GM18499 (cell line): ENCODE measurements at regions not wholly inside any gene's neighbourhood (a gene's known extent, or its start where the extent isn't known, plus 50 kb on each side); places are given as distances from the start of the nearest gene placed in this dataset.
"Not testable (repeated sequence)": the region's sequence is repeated elsewhere in the genome, so short reads cannot be mapped to it uniquely, and the experiment has no call there.

Source experiments
- ATAC-seq: cut with Tn5 transposase; IDR thresholded peaks from one replicate; pipeline ENCODE4 v1.9.1; 2021; ENCODE audit warnings: moderate number of reproducible peaks; ENCODE audit not compliant: insufficient read depth, unreplicated experiment

DNA sequence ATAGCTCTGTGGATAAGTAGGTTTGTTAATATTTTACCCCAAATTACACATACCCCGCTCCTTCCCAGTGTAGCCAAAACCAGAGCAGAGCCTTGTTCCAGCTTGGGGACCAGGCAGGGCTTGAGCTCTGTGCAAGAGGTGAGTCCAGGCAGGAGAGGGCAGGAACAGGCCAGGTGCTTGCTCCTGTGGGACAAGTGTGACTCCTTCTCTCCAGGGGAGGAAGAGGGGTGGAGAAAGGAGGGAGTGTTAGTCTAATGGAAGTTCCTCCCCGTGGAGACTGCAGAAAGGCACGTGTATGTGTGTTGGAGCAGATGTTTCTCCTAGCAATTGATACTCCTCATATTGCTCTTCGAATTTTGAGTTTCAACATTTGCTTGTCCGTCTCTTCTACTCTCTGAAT lies 201.0 kb downstream of the FGF9 start:
- no peak for ATAC-seq

DNA sequence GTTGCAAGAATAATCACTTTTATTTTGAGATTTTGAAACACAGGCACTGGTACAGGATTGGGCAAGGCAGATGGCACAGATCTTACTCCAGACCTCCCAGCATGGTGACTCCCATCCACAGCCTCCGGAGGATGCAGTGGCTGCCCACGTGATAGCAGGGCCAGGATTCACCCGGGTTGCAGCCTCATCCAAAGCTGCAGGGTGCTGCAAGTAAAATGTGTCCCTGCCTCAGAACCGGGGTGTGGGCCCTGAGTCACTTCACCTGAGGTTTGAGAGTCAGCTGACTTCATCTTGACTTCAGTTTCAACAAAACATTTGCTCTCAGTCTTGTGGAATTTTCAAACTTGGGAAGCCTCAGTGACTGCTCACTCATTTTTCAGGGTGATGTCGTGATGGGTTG lies 201.9 kb downstream of the FGF9 start:
- ATAC-seq = no peak

DNA sequence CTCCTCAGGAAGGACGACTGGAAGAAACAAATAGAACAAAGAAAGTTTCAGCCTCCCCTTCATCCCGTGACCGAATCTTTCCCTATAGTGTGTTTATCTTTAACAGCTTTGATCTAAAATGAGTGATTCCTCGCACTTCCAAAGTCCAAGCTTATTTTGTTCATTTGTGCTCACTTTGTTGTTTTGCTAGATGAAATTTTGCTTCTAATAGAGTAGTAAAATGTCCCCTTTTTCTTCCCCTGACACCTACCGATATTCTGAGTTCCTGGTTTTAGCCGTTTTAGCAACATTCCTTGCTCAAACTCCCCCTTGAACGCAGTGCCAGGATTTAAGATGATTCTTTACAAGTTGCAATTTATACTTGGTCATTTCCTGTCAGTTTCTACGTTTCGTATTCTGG lies 204.2 kb downstream of the FGF9 start:
- ATAC-seq = no peak

DNA sequence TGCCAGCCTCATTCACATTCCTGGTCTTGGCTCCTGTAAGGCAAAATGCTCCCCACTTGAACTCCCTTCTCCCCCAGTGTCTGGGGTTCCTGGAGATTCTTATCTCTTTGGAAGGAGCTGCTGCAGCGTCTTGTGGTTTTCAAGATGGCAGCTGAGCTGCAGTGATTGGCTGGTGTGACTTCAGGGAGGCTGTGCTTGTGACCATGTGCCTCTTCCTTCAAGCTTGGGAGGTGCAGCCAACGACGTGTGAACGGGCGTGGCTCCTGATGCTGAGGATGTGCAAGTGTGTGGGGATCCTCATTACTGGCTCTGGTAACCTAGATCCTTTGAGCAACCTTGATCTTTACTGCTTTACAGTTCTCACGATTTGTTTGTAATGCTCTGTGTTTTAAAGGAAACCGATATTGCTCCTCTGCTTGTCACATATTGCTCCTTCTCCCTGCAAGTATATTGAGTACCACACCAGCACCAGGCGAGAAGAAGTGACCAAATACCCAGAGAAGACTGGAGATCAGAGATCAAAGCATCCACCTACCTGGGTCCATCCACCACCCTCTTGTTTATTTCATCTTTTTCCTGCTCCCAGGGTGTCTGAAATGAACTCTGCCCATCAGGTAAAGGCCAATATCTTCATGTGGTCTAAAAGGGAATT lies 208.5 kb downstream of the FGF9 start:
- no peak for ATAC-seq

DNA sequence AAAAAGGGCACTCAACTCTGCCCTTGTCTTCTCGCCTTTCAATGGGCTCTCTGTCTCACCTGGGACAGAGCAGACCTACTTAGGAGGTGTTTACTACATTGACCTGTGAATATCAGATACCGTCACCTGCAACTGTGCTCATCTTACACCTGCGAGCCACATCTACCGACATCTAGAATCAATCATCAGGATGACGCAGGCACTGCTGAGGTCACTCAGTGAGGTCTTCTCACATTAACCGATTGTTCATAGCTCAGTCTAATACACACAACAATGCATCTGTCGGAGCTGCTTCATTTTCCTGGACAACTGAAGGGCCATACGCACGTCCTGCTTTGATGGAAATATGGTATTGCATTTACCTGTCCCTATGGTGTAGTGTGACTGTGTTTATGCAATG lies 211.9 kb downstream of the FGF9 start:
- no peak for ATAC-seq

GRCh38 chr13:21883713-21884112 lies 212.8 kb downstream of the FGF9 start:
- ATAC-seq = no peak

- ATAC-seq = no peak
These were observed 213.5 kb downstream of the FGF9 start for GRCh38 chr13:21884299-21884909.

DNA sequence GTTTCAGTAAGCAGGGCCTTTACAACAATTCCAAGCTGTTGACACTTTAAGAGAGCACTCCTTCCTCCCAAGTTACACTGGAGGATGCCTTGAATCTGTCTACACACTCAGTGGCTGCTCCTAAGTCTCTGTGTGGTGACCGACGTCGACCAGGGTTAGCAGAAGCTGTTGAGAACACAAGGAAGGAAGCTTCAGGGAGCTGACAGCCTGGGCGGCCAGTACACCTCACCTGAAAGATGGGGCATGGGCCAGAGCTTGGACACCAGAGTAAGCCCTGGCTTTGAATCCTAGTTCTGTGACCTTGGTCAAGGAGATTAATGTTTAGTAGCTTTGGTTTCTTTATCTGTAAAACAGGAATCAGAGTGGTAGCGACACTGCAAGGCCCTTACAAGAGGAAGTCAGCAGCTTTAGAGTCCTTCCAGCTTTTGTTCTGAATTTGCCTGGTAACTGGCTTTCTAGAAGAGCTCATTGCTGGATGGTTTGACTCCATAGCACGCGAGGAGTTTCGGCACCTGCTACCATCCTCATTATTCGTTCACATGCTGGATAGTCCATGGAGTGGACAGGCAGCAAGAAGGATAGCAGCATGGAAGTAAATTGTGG lies 214.2 kb downstream of the FGF9 start:
- ATAC-seq = no peak

DNA sequence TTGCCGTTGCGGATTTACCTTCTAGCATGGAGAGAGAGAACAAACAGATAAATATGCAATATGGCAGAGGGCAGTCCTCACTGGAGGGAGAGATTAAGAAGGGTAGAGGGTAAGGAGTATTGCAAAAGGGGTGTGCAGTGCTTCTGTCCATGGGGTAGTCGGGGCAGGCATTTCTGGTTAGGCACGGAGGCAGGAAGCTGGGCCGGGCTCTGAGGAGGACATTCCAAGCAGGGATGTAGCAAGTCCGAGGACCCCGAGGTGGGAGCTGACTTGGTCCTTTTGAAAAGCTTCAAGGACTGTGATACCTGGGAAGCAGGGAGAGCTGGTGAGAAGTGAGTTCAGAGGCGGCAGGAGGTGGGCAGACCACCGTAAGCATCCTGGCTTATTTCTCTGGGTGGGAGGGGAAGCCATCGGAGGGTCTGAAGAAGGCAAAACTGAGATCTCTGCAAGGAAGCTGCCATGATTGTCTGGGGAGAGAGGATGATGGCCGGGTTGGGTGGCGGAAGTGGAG lies 214.9 kb downstream of the FGF9 start:
- ATAC-seq = no peak

DNA sequence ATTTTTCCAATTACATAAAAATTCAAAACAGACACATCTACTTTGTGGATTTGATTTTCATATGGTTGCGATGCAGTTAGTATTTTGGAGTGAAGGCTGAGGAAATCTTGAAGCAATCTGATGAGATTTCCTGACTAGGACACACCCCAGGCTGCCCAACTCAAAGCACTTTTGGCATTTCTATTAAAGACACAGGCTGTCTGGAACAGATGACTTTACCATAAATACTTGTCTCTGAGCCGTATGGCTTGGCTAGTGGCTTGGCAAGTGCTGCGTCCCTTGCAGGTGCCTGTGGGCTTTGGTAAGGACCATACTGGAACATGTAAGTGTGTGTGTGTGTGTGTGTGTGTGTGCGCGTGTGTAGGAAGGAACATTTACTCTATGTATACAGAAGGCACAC lies 218.8 kb downstream of the FGF9 start:
- ATAC-seq = no peak

GRCh38 chr13:21890220-21890619 lies 219.3 kb downstream of the FGF9 start:
- not testable (repeated sequence) for ATAC-seq

GRCh38 chr13:21894091-21894490 lies 223.2 kb downstream of the FGF9 start:
- ATAC-seq = no peak

DNA sequence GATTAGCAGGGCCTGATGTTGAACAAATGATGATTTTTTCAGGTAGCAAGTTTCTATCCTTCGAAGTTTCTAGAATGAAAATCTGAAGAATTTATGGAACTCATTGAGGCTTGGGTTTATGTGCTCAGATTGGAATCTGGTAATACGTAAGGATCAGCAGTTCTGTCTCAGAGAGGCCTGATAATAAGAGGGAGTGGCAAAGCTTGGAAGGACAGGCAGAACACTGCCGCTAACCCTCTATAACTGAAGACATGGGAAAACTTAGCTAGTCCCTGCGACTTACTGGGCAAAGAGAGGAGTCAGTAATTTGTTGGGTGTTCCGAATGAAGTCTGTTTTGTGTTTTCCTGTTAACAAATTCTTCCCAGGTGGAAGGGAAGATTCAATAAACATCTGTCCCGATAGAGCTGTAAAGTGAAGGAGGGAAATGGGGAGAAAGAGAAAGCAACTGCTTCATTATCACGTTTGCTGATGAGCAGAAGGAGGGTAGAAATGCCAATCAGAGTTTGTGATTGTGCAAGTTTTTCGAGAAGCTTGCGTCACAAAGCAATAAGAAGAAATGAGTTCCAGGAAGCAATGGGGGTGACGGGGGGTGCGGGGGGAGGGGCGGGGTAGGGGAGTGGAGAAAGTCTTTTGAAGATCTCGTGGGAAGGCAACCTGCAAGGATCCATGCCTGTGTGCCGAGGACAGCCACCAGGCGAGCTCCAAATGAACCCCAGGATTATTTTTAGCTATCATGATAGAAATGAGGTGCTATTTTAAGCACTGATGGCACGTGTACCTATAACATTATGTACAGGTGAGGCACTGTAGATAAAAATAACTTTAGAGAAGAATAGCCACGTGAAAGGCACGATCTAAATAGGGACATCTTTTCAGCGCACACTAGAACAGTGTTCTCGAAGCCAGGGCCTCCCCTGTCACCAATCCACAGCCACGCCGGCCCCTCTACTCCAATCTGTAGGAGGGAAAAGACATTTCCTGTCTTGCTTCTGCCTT lies 224.1 kb downstream of the FGF9 start:
- no peak for ATAC-seq

DNA sequence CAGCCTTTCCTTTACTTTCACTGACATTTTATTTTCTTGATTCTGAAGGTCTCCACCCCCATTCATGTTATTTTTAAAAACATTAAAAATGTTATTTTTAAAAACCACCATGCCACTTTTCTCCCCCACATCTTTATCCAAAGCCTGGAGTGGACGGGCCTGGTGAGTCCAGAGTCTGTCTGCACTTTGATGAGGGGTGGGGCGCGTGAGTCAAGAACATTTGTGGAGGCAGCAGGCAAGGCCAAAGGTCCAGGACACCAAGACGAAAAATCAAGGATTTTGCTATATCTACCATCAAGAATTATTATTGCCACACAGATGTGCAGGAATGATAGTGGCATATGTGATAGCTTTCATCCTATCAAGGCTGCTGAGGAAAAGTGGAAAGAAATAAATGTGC lies 224.9 kb downstream of the FGF9 start:
- ATAC-seq = no peak

DNA sequence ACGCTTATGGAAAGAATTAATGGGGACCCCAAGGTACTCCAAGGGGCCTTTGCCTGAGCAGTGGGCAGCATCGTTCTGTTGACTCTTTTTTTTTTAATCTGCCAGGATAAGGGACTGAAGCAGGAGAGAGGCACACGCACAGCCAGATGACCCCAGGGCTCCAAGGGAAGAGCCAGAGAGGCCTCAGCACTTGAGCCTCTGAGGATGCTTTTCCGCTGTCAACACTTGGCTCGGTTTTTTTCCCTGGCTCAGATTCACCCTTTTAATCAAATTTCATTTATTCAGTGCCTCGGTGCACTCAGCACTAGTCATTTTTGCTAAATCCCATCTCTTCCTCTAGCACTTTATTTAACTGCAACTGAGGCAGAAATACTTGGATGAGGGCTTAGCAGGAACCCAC lies 226.3 kb downstream of the FGF9 start:
- ATAC-seq = no peak

- no peak for ATAC-seq
These were observed 227.6 kb downstream of the FGF9 start for GRCh38 chr13:21898459-21898858.

- ATAC-seq = no peak
These were observed 228.1 kb downstream of the FGF9 start for GRCh38 chr13:21898945-21899344.

- ATAC-seq = no peak
These were observed 230.5 kb downstream of the FGF9 start for GRCh38 chr13:21901336-21901735.

DNA sequence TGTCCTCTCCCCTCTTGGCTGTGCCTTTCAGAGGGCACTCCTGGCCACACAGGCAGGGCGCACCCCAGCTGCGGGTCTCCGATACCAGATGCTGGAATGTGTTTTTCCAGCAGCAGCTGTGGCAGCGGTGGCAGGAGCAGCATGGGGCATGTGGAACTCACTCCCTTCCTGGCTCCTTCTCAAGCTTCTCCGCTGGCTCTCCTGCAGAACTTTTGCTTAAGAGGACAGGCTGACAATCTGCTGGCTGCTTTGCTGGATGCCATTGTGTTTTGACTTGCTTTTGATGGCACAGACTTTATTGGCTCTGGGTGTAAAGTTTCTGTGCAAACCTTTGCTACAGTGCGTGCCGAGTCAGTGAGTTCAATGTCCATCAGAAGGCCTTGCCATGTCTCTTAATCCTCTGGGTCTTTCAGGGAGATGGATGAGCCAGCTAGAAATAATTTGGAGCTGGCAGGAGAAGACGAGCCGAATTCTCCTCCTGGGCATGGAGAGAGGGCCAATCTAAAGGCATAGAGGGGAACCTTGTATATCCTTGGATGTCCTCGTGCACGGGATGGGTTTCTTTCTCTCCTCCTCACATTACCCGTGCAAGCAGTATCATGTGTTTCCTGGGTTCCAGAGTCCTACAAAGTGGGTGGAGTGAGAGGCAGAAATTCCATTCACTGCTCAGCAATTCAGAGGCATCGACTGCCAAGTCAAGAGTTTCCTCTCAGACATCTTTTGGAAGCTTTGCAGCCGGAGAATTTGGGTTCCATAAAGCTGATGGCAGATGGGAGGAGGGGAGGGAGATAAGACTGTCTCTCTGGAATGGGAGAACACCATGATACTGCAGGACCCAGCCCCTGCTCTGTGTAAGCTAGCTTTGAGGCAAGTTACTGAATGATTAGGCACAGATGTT lies 231.2 kb downstream of the FGF9 start:
- ATAC-seq = no peak

- ATAC-seq = no peak
These were observed 231.8 kb downstream of the FGF9 start for GRCh38 chr13:21902709-21903098.
